OCI-LY7 (cell line): ENCODE measurements at regions not wholly inside any gene's neighbourhood (a gene's known extent, or its start where the extent isn't known, plus 50 kb on each side); places are given as distances from the start of the nearest gene placed in this dataset.

Experiments
- BruUV-seq: library from RNA; stranded (reverse); fragments of 400-500 nt; replicated peaks from 2 replicates; lab custom pipeline; 2021; lab: Mats Ljungman, UMichigan
- CTCF ChIA-PET: fragments of 300-600 bp; sonication (Branson Sonifier 250); formaldehyde crosslinking; loops from one replicate; lab custom pipeline; 2022; ENCODE audit warnings: antibody characterized with exemption; ENCODE audit not compliant: unreplicated experiment; lab: Charles Lee
- POLR2A ChIA-PET: fragments of 300-600 bp; sonication (Branson Sonifier 250); formaldehyde crosslinking; loops from one replicate; lab custom pipeline; 2022; ENCODE audit warnings: antibody characterized with exemption; lab: Charles Lee
- DNase-seq: peaks from one replicate; pipeline ENCODE4 v3.0.0-alpha.2; 2015; ENCODE audit warnings: low spot score
- H2AFZ ChIP-seq: fragments of 200-600 bp; sonication (generic), shearing (Covaris generic); 2 replicates; pipeline ENCODE4 v1.6.1; 2014; ENCODE audit warnings: mild to moderate bottlenecking, antibody characterized with exemption, low read length, moderate library complexity
- H3K27ac ChIP-seq: fragments of 200-600 bp; sonication (generic); 2 replicates; pipeline ENCODE4 v1.5.1; 2014; ENCODE audit warnings: mixed run types, low read depth, mild to moderate bottlenecking, moderate library complexity, low read length, inconsistent platforms; ENCODE audit not compliant: poor library complexity, severe bottlenecking
- H3K36me3 ChIP-seq: fragments of 200-600 bp; sonication (generic); 2 replicates; pipeline ENCODE4 v1.6.1; 2014; ENCODE audit warnings: mild to moderate bottlenecking, antibody characterized with exemption, low read length, moderate library complexity, mixed read lengths; ENCODE audit not compliant: insufficient read depth
- H3K4me1 ChIP-seq: fragments of 200-600 bp; sonication (generic); 2 replicates; pipeline ENCODE4 v1.5.1; 2014; ENCODE audit warnings: mild to moderate bottlenecking, low read length; ENCODE audit not compliant: insufficient read depth, poor library complexity, severe bottlenecking
- H3K4me2 ChIP-seq: fragments of 200-600 bp; sonication (generic); 2 replicates; pipeline ENCODE4 v1.6.1; 2014; ENCODE audit warnings: mild to moderate bottlenecking, low read length
- H3K4me3 ChIP-seq: fragments of 200-600 bp; sonication (generic); 2 replicates; pipeline ENCODE4 v1.5.1; 2014; ENCODE audit warnings: mild to moderate bottlenecking, low read depth, low read length; ENCODE audit not compliant: poor library complexity, severe bottlenecking
- H3K79me2 ChIP-seq: fragments of 200-600 bp; sonication (generic); 2 replicates; pipeline ENCODE4 v1.6.1; 2016; ENCODE audit warnings: low read depth, mild to moderate bottlenecking, low read length, moderate library complexity, mixed read lengths; ENCODE audit not compliant: insufficient read depth
- H3K9me2 ChIP-seq: fragments of 200-600 bp; sonication (generic); 2 replicates; pipeline ENCODE4 v1.6.1; 2016; ENCODE audit warnings: mild to moderate bottlenecking, low read length, mixed read lengths; ENCODE audit not compliant: insufficient read depth
- H3K9me3 ChIP-seq: fragments of 200-600 bp; sonication (generic); 2 replicates; pipeline ENCODE4 v1.6.1; 2014; ENCODE audit warnings: mild to moderate bottlenecking, mixed run types, low read length, mixed read lengths
- H4K20me1 ChIP-seq: fragments of 200-600 bp; sonication (generic); 2 replicates; pipeline ENCODE4 v1.6.1; 2014; ENCODE audit warnings: mild to moderate bottlenecking, antibody characterized with exemption, low read length, moderate library complexity, mixed read lengths; ENCODE audit not compliant: insufficient read depth
- CTCF ChIP-seq: fragments of 200-600 bp; sonication (generic); conservative IDR thresholded peaks from 2 replicates; pipeline ENCODE4 v1.5.1; 2014; ENCODE audit warnings: mild to moderate bottlenecking, antibody characterized with exemption, low read length, moderate library complexity, mixed read lengths
- EZH2phosphoT487 ChIP-seq: fragments of 200-600 bp; sonication (generic); IDR thresholded peaks from 2 replicates; pipeline ENCODE4 v1.6.1; 2018; ENCODE audit warnings: low read depth, borderline replicate concordance, mild to moderate bottlenecking, mixed run types, antibody characterized with exemption, low read length, moderate library complexity, mixed read lengths
- intact Hi-C: fragments of 100-400 bp; cut with micrococcal nuclease; formaldehyde crosslinking; loops from one replicate; pipeline ENCODE4 v1.10.0; 2022; ENCODE audit not compliant: unreplicated experiment

GRCh38 chr10:128506423-128506822, 380.2 kb upstream of the MKI67 start:
- no TSS peak for BruUV-seq
- no peak for DNase-seq

GRCh38 chr10:128507066-128507465, 380.8 kb upstream of the MKI67 start:
- H3K36me3 ChIP-seq, result no peaks in the 10 kb centered on the region
- no peaks in the 10 kb centered on the region for H3K9me3 ChIP-seq
- intact Hi-C loops, result no loop called here
- no peak overlapping the region for H3K4me3 ChIP-seq
- no peaks in the 10 kb centered on the region for H3K79me2 ChIP-seq
- no peak for DNase-seq
- POLR2A ChIA-PET, result no interaction called here
- no peaks in the 10 kb centered on the region for H3K9me2 ChIP-seq
- H3K27ac ChIP-seq, result no peak overlapping the region
- no peak for TF ChIP-seq CTCF
- no peak for TF ChIP-seq EZH2phosphoT487
- H2AFZ ChIP-seq, result no peak overlapping the region
- BruUV-seq, result no TSS peak
- no peak overlapping the region for H3K4me2 ChIP-seq
- H4K20me1 ChIP-seq, result no peaks in the 10 kb centered on the region
- CTCF ChIA-PET, result no interaction called here
- no peaks in the 10 kb centered on the region for H3K4me1 ChIP-seq

More at GRCh38 chr10:128506423-128506822, 380.2 kb upstream of the MKI67 start:
- no peak for TF ChIP-seq CTCF
- no peak for TF ChIP-seq EZH2phosphoT487
- intact Hi-C loops, result no loop called here
- Histone ChIP-seq H3K4me3 (no peak overlapping the region), H4K20me1 (no peaks in the 10 kb centered on the region), H2AFZ (no peak overlapping the region), H3K79me2 (no peaks in the 10 kb centered on the region), H3K4me2 (no peak overlapping the region), H3K27ac (no peak overlapping the region), H3K9me2 (no peaks in the 10 kb centered on the region), H3K36me3 (no peaks in the 10 kb centered on the region), H3K4me1 (no peaks in the 10 kb centered on the region), H3K9me3 (no peaks in the 10 kb centered on the region)
- POLR2A ChIA-PET, result interaction anchor here (0.6 kb wide), 1 partner anchor 1233 kb away, joined by 3 read pairs; no protein-coding TSS in a partner anchor
- CTCF ChIA-PET, result no interaction called here

GRCh38 chr10:128511284-128511683, 385.1 kb upstream of the MKI67 start:
- H3K4me3 ChIP-seq, result no peak overlapping the region
- no peaks in the 10 kb centered on the region for H3K9me3 ChIP-seq
- no peak overlapping the region for H2AFZ ChIP-seq
- no TSS peak for BruUV-seq
- no peaks in the 10 kb centered on the region for H3K79me2 ChIP-seq
- TF ChIP-seq EZH2phosphoT487, result no peak
- no peak for TF ChIP-seq CTCF
- no peaks in the 10 kb centered on the region for H3K36me3 ChIP-seq
- no peak overlapping the region for H3K4me2 ChIP-seq
- DNase-seq, result no peak
- intact Hi-C loops, result no loop called here
- ChIA-PET CTCF (no interaction called here), POLR2A (no interaction called here)
- H3K27ac ChIP-seq, result no peak overlapping the region
- H3K9me2 ChIP-seq, result no peaks in the 10 kb centered on the region
- no peaks in the 10 kb centered on the region for H3K4me1 ChIP-seq
- H4K20me1 ChIP-seq, result no peaks in the 10 kb centered on the region
